Psoas muscle (tissue), 7 donors: ENCODE measurements at regions not wholly inside any gene's neighbourhood (a gene's known extent, or its start where the extent isn't known, plus 50 kb on each side); places are given as distances from the start of the nearest gene placed in this dataset.
"Not testable (repeated sequence)": the region's sequence is repeated elsewhere in the genome, so short reads cannot be mapped to it uniquely, and the experiment has no call there.

Experiments used
- ATAC-seq, 4 donors: fragments of 200-7000 bp; cut with Tn5 transposase; one replicate each; pipeline ENCODE4 v1.9.1; 2020; ENCODE audit warnings: moderate library complexity in 3 of 4, mild to moderate bottlenecking in 2 of 4
- DNase-seq, 2 donors: peaks; one replicate each; pipeline ENCODE4 v3.0.0-alpha.2; 2020
- H3K27ac ChIP-seq: fragments of 200-600 bp; one replicate; pipeline ENCODE4 v1.8.0; 2022
- H3K27me3 ChIP-seq, 3 donors: fragments of 200-600 bp in 1 of 3; one replicate each; pipeline versions ENCODE4 v1.6.1 to v1.8.0; 2013 to 2022; ENCODE audit warnings: low read length in 2 of 3, mild to moderate bottlenecking in 2 of 3, moderate library complexity in 1 of 3; ENCODE audit not compliant: insufficient read depth in 3 of 3
- H3K36me3 ChIP-seq, 2 donors: fragments of 200-600 bp in 1 of 2; one replicate each; pipeline versions ENCODE4 v1.6.1 to v1.8.0; 2013 to 2022; ENCODE audit warnings: low read depth in 1 of 2, mild to moderate bottlenecking in 1 of 2, moderate library complexity in 1 of 2; ENCODE audit not compliant: insufficient read depth in 1 of 2
- H3K4me1 ChIP-seq: fragments of 200-600 bp; one replicate; pipeline ENCODE4 v1.8.0; 2022
- H3K4me3 ChIP-seq: fragments of 200-600 bp; one replicate; pipeline ENCODE4 v1.8.0; 2022; ENCODE audit warnings: mild to moderate bottlenecking
- H3K9me3 ChIP-seq: fragments of 200-600 bp; one replicate; pipeline ENCODE4 v1.8.0; 2022
- CTCF ChIP-seq: fragments of 200-600 bp; IDR thresholded peaks from one replicate; pipeline ENCODE4 v1.8.0; 2022; ENCODE audit warnings: antibody characterized with exemption
- WGBS, 3 donors: extraction: QIAGEN DNeasy Blood & Tissue Kit; methylation state at CpG; one replicate each; pipeline versions ENCODE4 v1.1.6 to v1.1.7; 2013; 5-methylcytosine and 5-hydroxymethylcytosine counted together
- intact Hi-C, 2 donors: fragments of 100-400 bp; cut with DNase I; formaldehyde crosslinking; loops; one replicate each; pipeline versions ENCODE4 v1.11.0 to v1.14.2; 2022
- donor health status: healthy with polysubstance abuse.
- donor health status: DM: no; HTN: no; CAD: no; lungs with moderate emphysema.
- donor health status: Bipolar disorder and iron deficiency.
- donor health status: healthy.
- donor health status: DM: yes; HTN: yes; CAD: no.
- donor health status: DM: no; HTN: no; CAD: no.
- donor health status: DM: yes; HTN: yes; CAD: no.

GRCh38 chr6:112683926-112684325 is 336.8 kb downstream of the RFPL4B start:
- ATAC-seq (no peak), DNase-seq (no peak)
- no peak for TF ChIP-seq CTCF
- intact Hi-C loops: no loop called here
- 15 to 22% (median 17%) methylated on average over 3 of the region's 3 CpGs for WGBS, 3 donors
- no peaks in the 10 kb centered on the region for H3K27me3 ChIP-seq
- no peak overlapping the region for H3K27ac ChIP-seq
- H3K9me3 ChIP-seq: no peaks in the 10 kb centered on the region
- no peak overlapping the region for H3K4me3 ChIP-seq
- H3K4me1 ChIP-seq: no peaks in the 10 kb centered on the region
- H3K36me3 ChIP-seq: no peaks in the 10 kb centered on the region

GRCh38 chr6:112685521-112686220 is 338.5 kb downstream of the RFPL4B start:
- H3K9me3 ChIP-seq, H3K36me3 ChIP-seq, ATAC-seq, H3K27ac ChIP-seq, intact Hi-C loops, H3K4me3 ChIP-seq, H3K4me1 ChIP-seq, H3K27me3 ChIP-seq, DNase-seq: not testable (repeated sequence)
- 94 to 96% (median 94%) methylated on average over 15 of the region's 15 CpGs for WGBS, 3 donors

GRCh38 chr6:112688487-112689165 is 341.5 kb downstream of the RFPL4B start:
- H3K27ac ChIP-seq, H3K27me3 ChIP-seq, H3K9me3 ChIP-seq, intact Hi-C loops, H3K4me1 ChIP-seq, ATAC-seq, DNase-seq, H3K4me3 ChIP-seq, H3K36me3 ChIP-seq: not testable (repeated sequence)
- WGBS, 3 donors: 64 to 80% (median 69%) methylated on average over 24 of the region's 24 CpGs

GRCh38 chr6:112689183-112689858 is 342.2 kb downstream of the RFPL4B start:
- intact Hi-C loops, H3K4me1 ChIP-seq, H3K36me3 ChIP-seq, DNase-seq, H3K27me3 ChIP-seq, H3K27ac ChIP-seq, ATAC-seq, H3K4me3 ChIP-seq, H3K9me3 ChIP-seq: not testable (repeated sequence)
- WGBS, 3 donors: 97 to 99% (median 97%) methylated on average over 49 to 53 of the region's 56 CpGs

- DNase-seq (no peak), ATAC-seq (no peak)
- H3K27me3 ChIP-seq: no peaks in the 10 kb centered on the region
- 11 to 21% (median 12%) methylated on average over 6 of the region's 6 CpGs for WGBS, 3 donors
- H3K27ac ChIP-seq: no peak overlapping the region
- H3K4me3 ChIP-seq: no peak overlapping the region
- no peaks in the 10 kb centered on the region for H3K36me3 ChIP-seq
- intact Hi-C loops: no loop called here
- peaks cover 3% of the 10 kb centered on the region for H3K4me1 ChIP-seq
- TF ChIP-seq CTCF: no peak
- H3K9me3 ChIP-seq: no peaks in the 10 kb centered on the region
These were observed 343.5 kb downstream of the RFPL4B start for GRCh38 chr6:112690497-112691202.

- ATAC-seq (no peak), DNase-seq (no peak)
- Histone ChIP-seq H3K9me3 (no peaks in the 10 kb centered on the region), H3K27ac (no peak overlapping the region), H3K27me3 (no peaks in the 10 kb centered on the region), H3K4me3 (no peak overlapping the region), H3K4me1 (peaks cover 3% of the 10 kb centered on the region), H3K36me3 (no peaks in the 10 kb centered on the region)
- TF ChIP-seq CTCF: no peak
- intact Hi-C loops: no loop called here
- WGBS, 3 donors: 0 to 3% (median 3%) methylated on average over 1 of the region's 1 CpG
These were observed 344.2 kb downstream of the RFPL4B start for GRCh38 chr6:112691289-112691688.
